ENCODE measurements at regions not wholly inside any gene's neighbourhood (a gene's known extent, or its start where the extent isn't known, plus 50 kb on each side); places are given as distances from the start of the nearest gene placed in this dataset.

DNA sequence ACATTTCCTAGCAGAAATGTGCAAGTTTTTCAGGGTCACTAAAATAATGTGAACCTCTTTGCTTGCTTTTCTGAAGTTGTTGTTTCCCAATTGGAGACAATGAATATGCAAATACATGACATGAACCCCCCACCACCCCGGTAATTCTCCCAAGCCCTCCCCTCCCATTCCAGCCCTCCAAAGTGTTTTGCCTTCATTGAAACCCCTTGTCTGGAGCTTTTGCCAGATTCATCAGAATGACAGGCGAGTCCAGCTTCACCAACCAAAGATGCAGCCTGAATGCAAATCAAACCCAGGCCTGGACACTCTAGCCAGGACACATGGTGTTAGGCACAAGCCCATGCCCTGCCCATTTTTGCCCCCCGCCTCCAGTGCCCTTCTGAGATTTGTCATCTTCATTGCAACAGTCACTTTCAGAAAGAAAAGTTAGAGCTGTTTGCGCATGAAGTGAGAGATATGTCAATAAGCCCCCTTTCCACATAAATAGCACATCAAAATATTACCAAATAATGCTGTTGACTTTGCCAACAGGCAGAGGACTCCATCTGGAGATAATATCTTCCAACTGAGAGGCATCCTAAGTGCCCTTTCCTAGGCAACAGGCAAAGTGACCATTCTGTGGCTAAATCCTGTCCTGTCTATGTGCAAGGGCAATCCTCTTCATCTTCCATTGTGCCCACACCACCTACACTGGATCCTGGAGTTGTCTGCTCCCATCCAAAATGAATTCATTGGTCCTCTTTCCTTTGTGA lies 145.6 kb upstream of the NFIA start:
- DNase-seq: no peak
- Histone ChIP-seq H3K4me3 (no peak overlapping the region), H3K9me3 (no peaks in the 10 kb centered on the region), H3K4me1 (peaks cover 0 to 9% (median 4%) of the 10 kb centered on the region in 4 donors), H3K36me3 (no peaks in the 10 kb centered on the region), H3K27ac (no peak overlapping the region), H3K27me3 (no peaks in the 10 kb centered on the region)
- TF ChIP-seq EP300 (IDR thresholded peaks at IDR 0.05): no peak
- TF ChIP-seq POLR2A (IDR thresholded peaks at IDR 0.05): no peak
- no peak for TF ChIP-seq CTCF (IDR thresholded peaks at IDR 0.05)
- no peak for TF ChIP-seq POLR2AphosphoS5 (IDR thresholded peaks at IDR 0.05)
- intact Hi-C loops (cut with DNase I): no loop called here
- 84 to 90% methylated on average over 4 of the region's 4 CpGs for WGBS, 2 donors

DNA sequence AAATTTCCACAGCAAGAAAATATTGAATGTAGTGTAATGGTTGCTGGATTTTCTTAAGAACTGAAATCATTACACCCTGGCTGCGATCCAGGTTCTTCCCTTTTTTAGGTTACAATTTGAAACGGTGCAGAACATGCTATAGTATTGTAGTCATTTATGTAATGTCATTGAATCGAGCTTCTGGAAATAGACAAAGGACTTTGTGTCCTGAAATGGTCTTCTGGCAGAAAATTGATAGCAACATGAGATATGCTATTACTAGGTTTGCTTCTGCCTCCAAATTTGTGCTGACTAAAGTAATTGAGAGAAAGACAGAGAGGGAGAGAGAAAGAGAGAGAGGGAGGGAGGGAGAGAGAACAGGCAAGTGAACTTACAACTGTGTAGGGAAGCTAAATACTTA lies 146.2 kb upstream of the NFIA start:
- no peak for DNase-seq
- no peaks in the 10 kb centered on the region for H3K27me3 ChIP-seq
- H3K9me3 ChIP-seq: no peaks in the 10 kb centered on the region
- WGBS, 2 donors: 23 to 25% methylated on average over 3 of the region's 3 CpGs
- no peak overlapping the region for H3K27ac ChIP-seq
- peaks cover 0 to 9% (median 4%) of the 10 kb centered on the region in 4 donors for H3K4me1 ChIP-seq
- H3K36me3 ChIP-seq: no peaks in the 10 kb centered on the region
- no peak overlapping the region for H3K4me3 ChIP-seq
- intact Hi-C loops (cut with DNase I): no loop called here
- no peak for TF ChIP-seq POLR2AphosphoS5 (IDR thresholded peaks at IDR 0.05)
- TF ChIP-seq POLR2A (IDR thresholded peaks at IDR 0.05): no peak
- no peak for TF ChIP-seq CTCF (IDR thresholded peaks at IDR 0.05)
- no peak for TF ChIP-seq EP300 (IDR thresholded peaks at IDR 0.05)

- Histone ChIP-seq H3K27me3 (no peaks in the 10 kb centered on the region), H3K4me1 (peaks cover 0 to 9% (median 4%) of the 10 kb centered on the region in 4 donors), H3K27ac (no peak overlapping the region), H3K36me3 (no peaks in the 10 kb centered on the region), H3K4me3 (no peak overlapping the region), H3K9me3 (no peaks in the 10 kb centered on the region)
- intact Hi-C loops (cut with DNase I): no loop called here
- TF ChIP-seq POLR2A (IDR thresholded peaks at IDR 0.05): no peak
- no peak for TF ChIP-seq CTCF (IDR thresholded peaks at IDR 0.05)
- no peak for TF ChIP-seq POLR2AphosphoS5 (IDR thresholded peaks at IDR 0.05)
- TF ChIP-seq EP300 (IDR thresholded peaks at IDR 0.05): no peak
- 59% methylated on average over 1 of the region's 1 CpG for WGBS, 2 donors
- no peak for DNase-seq
Observed at GRCh38 chr1:60935599-60936110, 146.7 kb upstream of the NFIA start.

- 30 to 84% methylated on average over 3 of the region's 3 CpGs for WGBS, 2 donors
- H3K36me3 ChIP-seq: no peaks in the 10 kb centered on the region
- intact Hi-C loops (cut with DNase I): no loop called here
- no peaks in the 10 kb centered on the region for H3K4me1 ChIP-seq
- H3K9me3 ChIP-seq: no peaks in the 10 kb centered on the region
- H3K27ac ChIP-seq: no peak overlapping the region
- TF ChIP-seq CTCF (IDR thresholded peaks at IDR 0.05) (no peak), EP300 (IDR thresholded peaks at IDR 0.05) (no peak), POLR2A (IDR thresholded peaks at IDR 0.05) (no peak), POLR2AphosphoS5 (IDR thresholded peaks at IDR 0.05) (no peak)
- no peaks in the 10 kb centered on the region for H3K27me3 ChIP-seq
- H3K4me3 ChIP-seq: no peak overlapping the region
- no peak for DNase-seq
Observed at GRCh38 chr1:60930130-60930529, 152.2 kb upstream of the NFIA start.
